ENCODE measurements at regions not wholly inside any gene's neighbourhood (a gene's known extent, or its start where the extent isn't known, plus 50 kb on each side); places are given as distances from the start of the nearest gene placed in this dataset.

DNA sequence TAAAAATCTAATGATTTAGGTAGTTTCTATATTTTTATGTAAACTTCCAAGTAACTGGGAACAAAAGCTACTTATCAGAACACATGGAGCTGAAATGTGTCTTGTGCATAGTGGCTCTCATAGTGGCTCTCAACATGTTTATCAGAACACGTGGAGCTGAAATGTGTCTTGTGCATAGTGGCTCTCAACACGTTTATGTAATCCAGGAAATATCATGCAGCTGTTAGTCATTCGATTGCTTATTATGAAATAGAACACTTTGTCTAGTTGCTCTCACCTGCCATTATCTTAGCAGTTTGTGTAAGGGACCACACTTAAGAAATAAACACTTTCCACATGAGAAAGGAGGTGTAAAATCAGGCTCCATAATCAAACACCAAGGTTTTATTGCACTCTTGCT lies 119.2 kb upstream of the ASCC3 start (continued):
- no peak for TF ChIP-seq ELF4 (CRISPR knock-in tag; IDR thresholded peaks at IDR 0.05; ENCODE audit: low read depth)
- TF ChIP-seq MXD4 (CRISPR knock-in tag; IDR thresholded peaks at IDR 0.05; ENCODE audit: borderline replicate concordance) = no peak

DNA sequence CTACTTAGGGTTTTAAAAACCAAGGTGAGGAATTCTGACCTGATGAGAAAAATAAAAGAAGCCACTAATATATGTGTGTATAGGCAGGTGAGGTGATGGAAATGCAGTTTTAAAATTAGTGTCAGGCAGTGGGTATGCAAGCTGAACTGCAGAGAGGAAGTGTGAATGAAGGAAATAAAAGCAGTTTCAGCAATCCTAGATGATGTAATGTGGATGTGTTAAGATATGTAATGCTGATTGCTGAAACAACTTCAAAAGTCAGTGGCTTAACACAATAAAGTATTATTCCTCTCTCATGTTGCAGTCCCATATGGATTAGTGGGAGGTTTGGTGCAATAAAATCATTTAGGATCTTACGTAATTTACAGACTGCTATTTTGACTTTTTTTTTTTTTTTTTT lies 119.9 kb upstream of the ASCC3 start:
- H3K27ac Mint-ChIP-seq = no peak overlapping the region; the same call in 1 of the 2 replicates
- TF ChIP-seq ZNF532 (CRISPR knock-in tag; IDR thresholded peaks at IDR 0.05; ENCODE audit: borderline replicate concordance) = no peak
- no peak for TF ChIP-seq CREM (CRISPR knock-in tag; IDR thresholded peaks at IDR 0.05)
- TF ChIP-seq, protein P1, sequence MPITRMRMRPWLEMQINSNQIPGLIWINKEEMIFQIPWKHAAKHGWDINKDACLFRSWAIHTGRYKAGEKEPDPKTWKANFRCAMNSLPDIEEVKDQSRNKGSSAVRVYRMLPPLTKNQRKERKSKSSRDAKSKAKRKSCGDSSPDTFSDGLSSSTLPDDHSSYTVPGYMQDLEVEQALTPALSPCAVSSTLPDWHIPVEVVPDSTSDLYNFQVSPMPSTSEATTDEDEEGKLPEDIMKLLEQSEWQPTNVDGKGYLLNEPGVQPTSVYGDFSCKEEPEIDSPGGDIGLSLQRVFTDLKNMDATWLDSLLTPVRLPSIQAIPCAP (CRISPR knock-in tag; IDR thresholded peaks at IDR 0.05) = no peak
- TF ChIP-seq, protein P2, sequence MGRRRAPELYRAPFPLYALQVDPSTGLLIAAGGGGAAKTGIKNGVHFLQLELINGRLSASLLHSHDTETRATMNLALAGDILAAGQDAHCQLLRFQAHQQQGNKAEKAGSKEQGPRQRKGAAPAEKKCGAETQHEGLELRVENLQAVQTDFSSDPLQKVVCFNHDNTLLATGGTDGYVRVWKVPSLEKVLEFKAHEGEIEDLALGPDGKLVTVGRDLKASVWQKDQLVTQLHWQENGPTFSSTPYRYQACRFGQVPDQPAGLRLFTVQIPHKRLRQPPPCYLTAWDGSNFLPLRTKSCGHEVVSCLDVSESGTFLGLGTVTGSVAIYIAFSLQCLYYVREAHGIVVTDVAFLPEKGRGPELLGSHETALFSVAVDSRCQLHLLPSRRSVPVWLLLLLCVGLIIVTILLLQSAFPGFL (CRISPR knock-in tag; IDR thresholded peaks at IDR 0.05; ENCODE audit: borderline replicate concordance) = no peak
- TF ChIP-seq RELA (CRISPR knock-in tag; IDR thresholded peaks at IDR 0.05; ENCODE audit: borderline replicate concordance) = no peak
- TF ChIP-seq TEAD1 (CRISPR knock-in tag; IDR thresholded peaks at IDR 0.05) = no peak
- no peak for TF ChIP-seq ZNF317 (CRISPR knock-in tag; IDR thresholded peaks at IDR 0.05; ENCODE audit: borderline replicate concordance, low read depth)
- no peak for TF ChIP-seq ZNF423 (CRISPR knock-in tag; IDR thresholded peaks at IDR 0.05)
- TF ChIP-seq NFATC4 (CRISPR knock-in tag; IDR thresholded peaks at IDR 0.05) = no peak
- TF ChIP-seq, protein P3, sequence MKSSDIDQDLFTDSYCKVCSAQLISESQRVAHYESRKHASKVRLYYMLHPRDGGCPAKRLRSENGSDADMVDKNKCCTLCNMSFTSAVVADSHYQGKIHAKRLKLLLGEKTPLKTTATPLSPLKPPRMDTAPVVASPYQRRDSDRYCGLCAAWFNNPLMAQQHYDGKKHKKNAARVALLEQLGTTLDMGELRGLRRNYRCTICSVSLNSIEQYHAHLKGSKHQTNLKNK (CRISPR knock-in tag; IDR thresholded peaks at IDR 0.05) = no peak
- TF ChIP-seq ZNF219 (CRISPR knock-in tag; IDR thresholded peaks at IDR 0.05; ENCODE audit: borderline replicate concordance) = no peak
- no peak for TF ChIP-seq JAZF1 (CRISPR knock-in tag; IDR thresholded peaks at IDR 0.05)
- no peak for TF ChIP-seq ETV6 (CRISPR knock-in tag; IDR thresholded peaks at IDR 0.05)
- TF ChIP-seq, protein P4, sequence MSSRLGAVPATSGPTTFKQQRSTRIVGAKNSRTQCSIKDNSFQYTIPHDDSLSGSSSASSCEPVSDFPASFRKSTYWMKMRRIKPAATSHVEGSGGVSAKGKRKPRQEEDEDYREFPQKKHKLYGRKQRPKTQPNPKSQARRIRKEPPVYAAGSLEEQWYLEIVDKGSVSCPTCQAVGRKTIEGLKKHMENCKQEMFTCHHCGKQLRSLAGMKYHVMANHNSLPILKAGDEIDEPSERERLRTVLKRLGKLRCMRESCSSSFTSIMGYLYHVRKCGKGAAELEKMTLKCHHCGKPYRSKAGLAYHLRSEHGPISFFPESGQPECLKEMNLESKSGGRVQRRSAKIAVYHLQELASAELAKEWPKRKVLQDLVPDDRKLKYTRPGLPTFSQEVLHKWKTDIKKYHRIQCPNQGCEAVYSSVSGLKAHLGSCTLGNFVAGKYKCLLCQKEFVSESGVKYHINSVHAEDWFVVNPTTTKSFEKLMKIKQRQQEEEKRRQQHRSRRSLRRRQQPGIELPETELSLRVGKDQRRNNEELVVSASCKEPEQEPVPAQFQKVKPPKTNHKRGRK (CRISPR knock-in tag; IDR thresholded peaks at IDR 0.05; ENCODE audit: borderline replicate concordance) = no peak
- POLR2A ChIA-PET = no interaction called here

GRCh38 chr6:101001607-101002006 lies 120.5 kb upstream of the ASCC3 start:
- ChIA-PET CTCF (no interaction called here), POLR2A (no interaction called here)
- Mint-ChIP-seq H3K4me1 (peaks cover 23% of the 10 kb centered on the region), H3K4me3 (no peak overlapping the region), H3K36me3 (peaks cover 4% of the 10 kb centered on the region), H3K27me3 (ENCODE audit: low read depth) (no peaks in the 10 kb centered on the region), H3K9me3 (peaks cover 19% of the 10 kb centered on the region), H3K27ac (no peak overlapping the region)
- no peak for DNase-seq (ENCODE audit: low spot score)
- no peak for ATAC-seq
- TF ChIP-seq RORB (CRISPR knock-in tag; IDR thresholded peaks at IDR 0.05) = no peak
- TF ChIP-seq GRHL2 (CRISPR knock-in tag; IDR thresholded peaks at IDR 0.05; ENCODE audit: insufficient replicate concordance, severe bottlenecking) = no peak
- no peak for TF ChIP-seq NR1H2 (CRISPR knock-in tag; IDR thresholded peaks at IDR 0.05)
- TF ChIP-seq SP1 (CRISPR knock-in tag; conservative IDR thresholded peaks at IDR 0.05) = no peak
- TF ChIP-seq ZNF281 (CRISPR knock-in tag; IDR thresholded peaks at IDR 0.05) = no peak
- TF ChIP-seq FOXP4 (CRISPR knock-in tag; IDR thresholded peaks at IDR 0.05) = no peak

More for the DNA sequence above, 119.9 kb upstream of the ASCC3 start:
- Mint-ChIP-seq H3K27me3 (ENCODE audit: low read depth) (no peaks in the 10 kb centered on the region), H3K9me3 (peaks cover 19% of the 10 kb centered on the region), H3K4me3 (no peak overlapping the region), H3K36me3 (peaks cover 4% of the 10 kb centered on the region), H3K4me1 (peaks cover 23% of the 10 kb centered on the region)
- CTCF ChIA-PET = no interaction called here
- ATAC-seq = no peak
- no peak for DNase-seq (ENCODE audit: low spot score)

All from WTC11 (cell line).